ENCODE measurements at regions not wholly inside any gene's neighbourhood (a gene's known extent, or its start where the extent isn't known, plus 50 kb on each side); places are given as distances from the start of the nearest gene placed in this dataset.

DNA sequence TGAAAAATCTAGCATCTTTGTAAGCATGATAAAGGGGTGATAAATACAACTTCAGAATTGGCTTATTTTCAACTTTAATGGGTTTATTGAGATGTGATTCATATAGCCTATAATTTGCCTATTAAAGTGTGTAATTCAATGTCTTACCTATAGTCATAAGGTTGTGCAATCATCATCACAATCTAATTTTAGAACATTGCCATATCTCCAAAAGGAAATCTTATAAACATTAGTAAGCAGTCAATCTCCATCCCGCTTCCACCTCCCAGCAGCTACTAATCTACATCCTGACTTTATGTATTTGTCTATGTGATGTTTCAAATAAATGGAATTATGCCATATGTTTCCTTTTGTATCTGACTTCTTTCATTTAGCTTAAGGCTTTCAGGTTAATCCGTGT is 145.2 kb upstream of the KLHL1 start:
- TF ChIP-seq, protein P1, sequence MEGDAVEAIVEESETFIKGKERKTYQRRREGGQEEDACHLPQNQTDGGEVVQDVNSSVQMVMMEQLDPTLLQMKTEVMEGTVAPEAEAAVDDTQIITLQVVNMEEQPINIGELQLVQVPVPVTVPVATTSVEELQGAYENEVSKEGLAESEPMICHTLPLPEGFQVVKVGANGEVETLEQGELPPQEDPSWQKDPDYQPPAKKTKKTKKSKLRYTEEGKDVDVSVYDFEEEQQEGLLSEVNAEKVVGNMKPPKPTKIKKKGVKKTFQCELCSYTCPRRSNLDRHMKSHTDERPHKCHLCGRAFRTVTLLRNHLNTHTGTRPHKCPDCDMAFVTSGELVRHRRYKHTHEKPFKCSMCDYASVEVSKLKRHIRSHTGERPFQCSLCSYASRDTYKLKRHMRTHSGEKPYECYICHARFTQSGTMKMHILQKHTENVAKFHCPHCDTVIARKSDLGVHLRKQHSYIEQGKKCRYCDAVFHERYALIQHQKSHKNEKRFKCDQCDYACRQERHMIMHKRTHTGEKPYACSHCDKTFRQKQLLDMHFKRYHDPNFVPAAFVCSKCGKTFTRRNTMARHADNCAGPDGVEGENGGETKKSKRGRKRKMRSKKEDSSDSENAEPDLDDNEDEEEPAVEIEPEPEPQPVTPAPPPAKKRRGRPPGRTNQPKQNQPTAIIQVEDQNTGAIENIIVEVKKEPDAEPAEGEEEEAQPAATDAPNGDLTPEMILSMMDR (IDR thresholded peaks at IDR 0.05; ENCODE audit: insufficient read depth, low read depth, low read length), result no peak
- TF ChIP-seq EZH2 (IDR thresholded peaks at IDR 0.05; ENCODE audit: insufficient read depth, low read length), result no peak

All from astrocyte (in vitro differentiated cells and primary cell).